ENCODE measurements at regions not wholly inside any gene's neighbourhood (a gene's known extent, or its start where the extent isn't known, plus 50 kb on each side); places are given as distances from the start of the nearest gene placed in this dataset.

GRCh38 chr17:73782231-73782630 is 138.0 kb upstream of the SDK2 start:
- Histone ChIP-seq H3K4me3 (ENCODE audit: low read length) (no peak overlapping the region), H3K9ac (ENCODE audit: low read length) (no peak overlapping the region), H3K36me3 (replicated peaks; ENCODE audit: insufficient read depth, low read length) (no peaks in the 10 kb centered on the region), H3K4me2 (ENCODE audit: low read depth, low read length) (no peak overlapping the region), H4K20me1 (ENCODE audit: insufficient read depth, low read length) (no peaks in the 10 kb centered on the region), H3K4me1 (ENCODE audit: low read length) (no peaks in the 10 kb centered on the region), H3K27me3 (replicated peaks; ENCODE audit: insufficient read depth, low read length) (peaks cover 59% of the 10 kb centered on the region), H3K9me3 (replicated peaks; ENCODE audit: insufficient read depth, low read length) (no peaks in the 10 kb centered on the region), H3K27ac (ENCODE audit: low read length) (no peak overlapping the region), H3K9me2 (replicated peaks; ENCODE audit: insufficient read depth, low read length) (no peaks in the 10 kb centered on the region), H3K79me2 (ENCODE audit: low read length) (no peaks in the 10 kb centered on the region), H3F3A (ENCODE audit: insufficient read depth, low read length) (no peaks in the 10 kb centered on the region), H2AFZ (ENCODE audit: low read length) (no peak overlapping the region)
- no peak for TF ChIP-seq EZH2phosphoT487 (IDR thresholded peaks at IDR 0.05; ENCODE audit: low read length)
- no peak for TF ChIP-seq EZH2 (optimal IDR thresholded peaks at IDR 0.05; ENCODE audit: low read depth, low read length)
- no peak for TF ChIP-seq CTCF (IDR thresholded peaks at IDR 0.05; ENCODE audit: low read length)
- DNase-seq = no peak

- peaks cover 64% of the 10 kb centered on the region for H3K27me3 ChIP-seq (replicated peaks; ENCODE audit: insufficient read depth, low read length)
- no peaks in the 10 kb centered on the region for H3K79me2 ChIP-seq (ENCODE audit: low read length)
- no peak for DNase-seq
- H3K4me1 ChIP-seq (ENCODE audit: low read length) = no peaks in the 10 kb centered on the region
- H3K4me3 ChIP-seq (ENCODE audit: low read length) = no peak overlapping the region
- no peak overlapping the region for H3K27ac ChIP-seq (ENCODE audit: low read length)
- no peak overlapping the region for H3K4me2 ChIP-seq (ENCODE audit: low read depth, low read length)
- H3K36me3 ChIP-seq (replicated peaks; ENCODE audit: insufficient read depth, low read length) = no peaks in the 10 kb centered on the region
- H3F3A ChIP-seq (ENCODE audit: insufficient read depth, low read length) = no peaks in the 10 kb centered on the region
- H3K9ac ChIP-seq (ENCODE audit: low read length) = no peak overlapping the region
- no peaks in the 10 kb centered on the region for H4K20me1 ChIP-seq (ENCODE audit: insufficient read depth, low read length)
- no peaks in the 10 kb centered on the region for H3K9me3 ChIP-seq (replicated peaks; ENCODE audit: insufficient read depth, low read length)
- TF ChIP-seq EZH2phosphoT487 (IDR thresholded peaks at IDR 0.05; ENCODE audit: low read length) (no peak), CTCF (IDR thresholded peaks at IDR 0.05; ENCODE audit: low read length) (no peak), EZH2 (optimal IDR thresholded peaks at IDR 0.05; ENCODE audit: low read depth, low read length) (no peak)
- no peaks in the 10 kb centered on the region for H3K9me2 ChIP-seq (replicated peaks; ENCODE audit: insufficient read depth, low read length)
- H2AFZ ChIP-seq (ENCODE audit: low read length) = no peak overlapping the region
Observed at GRCh38 chr17:73782641-73783381, 138.6 kb upstream of the SDK2 start.

GRCh38 chr17:73783382-73783766 is 139.1 kb upstream of the SDK2 start:
- H3F3A ChIP-seq (ENCODE audit: insufficient read depth, low read length) = no peaks in the 10 kb centered on the region
- DNase-seq = no peak
- H3K4me1 ChIP-seq (ENCODE audit: low read length) = no peaks in the 10 kb centered on the region
- no peak overlapping the region for H3K4me3 ChIP-seq (ENCODE audit: low read length)
- TF ChIP-seq CTCF (IDR thresholded peaks at IDR 0.05; ENCODE audit: low read length) (no peak), EZH2phosphoT487 (IDR thresholded peaks at IDR 0.05; ENCODE audit: low read length) (no peak), EZH2 (optimal IDR thresholded peaks at IDR 0.05; ENCODE audit: low read depth, low read length) (no peak)
- H4K20me1 ChIP-seq (ENCODE audit: insufficient read depth, low read length) = no peaks in the 10 kb centered on the region
- H2AFZ ChIP-seq (ENCODE audit: low read length) = no peak overlapping the region
- peaks cover 69% of the 10 kb centered on the region for H3K27me3 ChIP-seq (replicated peaks; ENCODE audit: insufficient read depth, low read length)
- no peaks in the 10 kb centered on the region for H3K9me2 ChIP-seq (replicated peaks; ENCODE audit: insufficient read depth, low read length)
- no peaks in the 10 kb centered on the region for H3K9me3 ChIP-seq (replicated peaks; ENCODE audit: insufficient read depth, low read length)
- H3K79me2 ChIP-seq (ENCODE audit: low read length) = no peaks in the 10 kb centered on the region
- no peak overlapping the region for H3K9ac ChIP-seq (ENCODE audit: low read length)
- H3K36me3 ChIP-seq (replicated peaks; ENCODE audit: insufficient read depth, low read length) = no peaks in the 10 kb centered on the region
- H3K27ac ChIP-seq (ENCODE audit: low read length) = no peak overlapping the region
- no peak overlapping the region for H3K4me2 ChIP-seq (ENCODE audit: low read depth, low read length)

Measured in MM.1S (cell line).